BLaER1 treated with 17β-estradiol and CSF1 and Interleukin-3, amounts not matched to agents 10 nM and 100 nM (cell line): ENCODE measurements at regions not wholly inside any gene's neighbourhood (a gene's known extent, or its start where the extent isn't known, plus 50 kb on each side); places are given as distances from the start of the nearest gene placed in this dataset.

Experiments used
- H3K27ac ChIP-seq, 11 experiments: shearing (Covaris generic); formaldehyde crosslinking; 2 replicates each; pipeline ENCODE4 v1.8.1; 2022
- H3K27me3 ChIP-seq, 11 experiments: shearing (Covaris generic); formaldehyde crosslinking; 2 replicates each; pipeline ENCODE4 v1.8.1; 2022
- H3K36me3 ChIP-seq, 11 experiments: shearing (Covaris generic); formaldehyde crosslinking; 2 replicates each; pipeline ENCODE4 v1.8.1; 2022
- H3K4me1 ChIP-seq, 10 experiments: shearing (Covaris generic); formaldehyde crosslinking; 2 replicates each; pipeline ENCODE4 v1.8.1; 2022
- H3K4me2 ChIP-seq, 11 experiments: shearing (Covaris generic); formaldehyde crosslinking; 2 replicates each; pipeline ENCODE4 v1.8.1; 2022
- H3K4me3 ChIP-seq, 10 experiments: shearing (Covaris generic); formaldehyde crosslinking; 2 replicates each; pipeline ENCODE4 v1.8.1; 2022
- H3K9ac ChIP-seq, 11 experiments: shearing (Covaris generic); formaldehyde crosslinking; 2 replicates each; pipeline ENCODE4 v1.8.1; 2022
- H3K9me3 ChIP-seq, 11 experiments: shearing (Covaris generic); formaldehyde crosslinking; replicated peaks in 1 of 11; 2 replicates each; pipeline ENCODE4 v1.8.1; 2022
- H4K20me1 ChIP-seq, 11 experiments: shearing (Covaris generic); formaldehyde crosslinking; 2 replicates each; pipeline ENCODE4 v1.8.1; 2022
- Cebpa-rat ChIP-seq, 11 experiments: shearing (Covaris generic); IDR thresholded peaks; 2 replicates each; pipeline ENCODE4 v1.8.1; 2022

DNA sequence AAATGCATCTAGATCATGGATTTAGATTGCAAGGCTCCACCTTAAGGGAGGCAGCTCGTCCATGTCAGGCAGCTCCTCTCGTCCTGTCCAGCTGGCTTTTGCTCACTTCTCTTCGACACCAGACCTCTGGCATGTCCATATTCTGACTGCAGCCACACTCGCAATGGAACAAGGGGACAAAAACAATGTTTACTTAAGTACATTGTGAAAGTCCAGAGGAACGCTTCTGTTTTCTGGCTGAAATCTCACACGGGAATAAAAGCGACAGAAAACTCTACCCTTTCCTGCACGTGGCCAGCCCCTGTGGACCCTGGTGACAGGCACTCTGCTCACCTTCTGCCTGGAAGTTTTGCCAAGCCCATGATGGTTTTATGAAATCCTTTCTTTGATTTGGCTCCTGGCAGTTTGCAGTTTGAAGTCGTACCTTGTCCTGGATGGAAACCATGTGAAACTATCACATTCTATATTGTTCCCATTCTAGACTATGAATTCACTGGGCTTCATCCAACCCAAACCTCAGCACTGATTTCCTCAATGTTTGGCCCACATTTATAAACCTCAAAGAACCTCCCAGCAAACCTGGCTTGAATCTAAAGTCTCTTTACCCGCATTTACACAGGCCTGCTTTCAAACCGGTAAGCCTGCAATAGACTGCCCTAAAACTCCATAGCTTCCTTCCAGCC lies 134.3 kb upstream of the PIEZO2 start:
- no peak for TF ChIP-seq Cebpa-rat (IDR thresholded peaks at IDR 0.05)

DNA sequence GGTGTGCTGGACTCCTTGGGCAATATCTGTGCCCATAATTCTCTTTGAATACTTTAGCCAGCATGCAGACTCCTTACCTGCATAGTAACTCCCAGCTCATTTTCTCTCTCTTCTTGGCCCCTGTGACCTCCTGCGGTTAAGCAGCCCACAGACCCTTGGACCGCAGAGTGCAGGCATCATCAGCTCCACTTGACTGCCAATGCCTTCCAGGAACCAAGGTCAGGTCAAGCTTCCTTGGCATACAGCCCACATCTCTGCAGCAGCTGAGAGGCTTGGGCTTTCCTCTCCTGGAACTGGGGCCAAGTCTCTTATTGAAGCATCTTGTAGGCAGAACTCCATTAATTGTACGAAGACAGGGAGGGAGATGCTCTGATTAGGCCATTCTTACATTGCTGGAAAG lies 130.1 kb upstream of the PIEZO2 start:
- Histone ChIP-seq H3K4me1 (peaks cover 0 to 2% (median under 1%) of the 10 kb centered on the region in 10 experiments; a peak in 6 of 20 replicates), H3K9me3 (peaks cover 0 to 11% (median 0%) of the 10 kb centered on the region in 11 experiments; a peak in 6 of 22 replicates), H3K4me3 (no peak overlapping the region), H3K27ac (no peak overlapping the region), H3K27me3 (no peaks in the 10 kb centered on the region), H3K9ac (no peak overlapping the region), H3K36me3 (no peaks in the 10 kb centered on the region), H4K20me1 (no peaks in the 10 kb centered on the region), H3K4me2 (no peak overlapping the region)
- no peak for TF ChIP-seq Cebpa-rat (IDR thresholded peaks at IDR 0.05)

More for the DNA sequence above, 134.3 kb upstream of the PIEZO2 start:
- Histone ChIP-seq H3K4me2 (no peak overlapping the region), H3K27me3 (no peaks in the 10 kb centered on the region), H4K20me1 (no peaks in the 10 kb centered on the region), H3K4me3 (no peak overlapping the region), H3K9me3 (peaks cover 0 to 11% (median 0%) of the 10 kb centered on the region in 11 experiments; a peak in 6 of 22 replicates), H3K36me3 (no peaks in the 10 kb centered on the region), H3K27ac (no peak overlapping the region), H3K9ac (no peak overlapping the region), H3K4me1 (peaks cover 0 to 14% (median 7%) of the 10 kb centered on the region in 10 experiments; a peak in 13 of 20 replicates)

DNA sequence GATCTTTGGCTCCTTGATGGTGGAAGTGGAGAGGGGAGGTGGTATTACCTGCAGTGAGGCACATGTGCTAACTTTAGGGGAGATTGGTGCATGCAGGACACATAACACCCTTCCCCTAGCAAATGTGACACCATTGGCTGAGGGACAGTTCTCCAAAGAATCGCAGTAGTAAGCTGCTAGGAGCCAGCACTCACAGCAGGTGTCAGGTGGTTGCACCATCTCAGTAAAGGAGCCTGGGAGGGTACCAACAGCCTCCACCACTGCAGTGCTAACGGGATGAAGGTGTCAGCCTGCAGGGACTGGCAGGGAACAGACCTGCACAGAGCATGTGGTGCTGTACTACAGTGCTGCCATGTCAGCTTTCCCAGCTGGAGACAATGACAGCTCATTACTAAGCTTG lies 127.3 kb upstream of the PIEZO2 start:
- Histone ChIP-seq H3K4me1 (peaks cover 7 to 15% (median 11%) of the 10 kb centered on the region in 10 experiments; a peak in 17 of 20 replicates), H3K27ac (no peak overlapping the region), H3K9me3 (peaks cover 0 to 27% (median 7%) of the 10 kb centered on the region in 11 experiments; a peak in 10 of 22 replicates), H4K20me1 (no peaks in the 10 kb centered on the region), H3K4me2 (no peak overlapping the region), H3K27me3 (no peaks in the 10 kb centered on the region), H3K36me3 (no peaks in the 10 kb centered on the region), H3K4me3 (no peak overlapping the region), H3K9ac (no peak overlapping the region)
- TF ChIP-seq Cebpa-rat (IDR thresholded peaks at IDR 0.05): no peak

DNA sequence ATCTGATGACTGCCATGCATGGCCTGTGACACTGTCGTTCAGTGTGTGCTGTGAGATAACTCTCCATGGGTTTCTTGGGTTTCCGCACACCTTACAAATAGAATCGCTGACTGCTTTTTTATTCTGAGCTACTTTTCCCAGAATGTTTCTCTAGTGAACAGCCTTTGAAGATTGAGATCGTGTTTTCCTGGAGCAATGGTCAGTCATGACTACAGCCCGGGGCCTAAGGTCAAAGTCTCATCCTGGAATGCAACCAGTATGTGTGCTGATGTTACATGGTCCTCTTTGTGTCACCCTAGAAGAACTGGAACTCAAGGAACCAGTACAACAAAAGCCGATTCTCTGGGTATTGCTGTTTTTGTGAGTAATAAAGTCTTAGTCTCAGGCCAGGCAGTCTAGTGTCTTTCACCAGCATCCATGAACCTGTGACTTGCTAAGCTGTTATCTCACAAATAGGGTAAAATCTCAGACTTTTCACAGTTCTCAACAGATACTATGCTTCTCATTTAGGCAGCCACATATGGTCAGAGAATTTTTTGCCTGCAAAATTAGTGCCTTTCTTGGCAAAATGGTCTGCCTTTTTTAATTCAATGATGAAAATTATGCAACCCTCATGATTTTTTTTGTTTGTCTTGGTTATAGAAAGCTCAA lies 124.9 kb upstream of the PIEZO2 start:
- Histone ChIP-seq H3K27ac (no peak overlapping the region), H4K20me1 (no peaks in the 10 kb centered on the region), H3K36me3 (no peaks in the 10 kb centered on the region), H3K9me3 (peaks cover 0 to 21% (median 6%) of the 10 kb centered on the region in 11 experiments; a peak in 7 of 22 replicates), H3K4me2 (no peak overlapping the region), H3K4me1 (peaks cover 8 to 17% (median 13%) of the 10 kb centered on the region in 10 experiments; a peak in 17 of 20 replicates), H3K4me3 (no peak overlapping the region), H3K27me3 (no peaks in the 10 kb centered on the region), H3K9ac (no peak overlapping the region)
- no peak for TF ChIP-seq Cebpa-rat (IDR thresholded peaks at IDR 0.05)

DNA sequence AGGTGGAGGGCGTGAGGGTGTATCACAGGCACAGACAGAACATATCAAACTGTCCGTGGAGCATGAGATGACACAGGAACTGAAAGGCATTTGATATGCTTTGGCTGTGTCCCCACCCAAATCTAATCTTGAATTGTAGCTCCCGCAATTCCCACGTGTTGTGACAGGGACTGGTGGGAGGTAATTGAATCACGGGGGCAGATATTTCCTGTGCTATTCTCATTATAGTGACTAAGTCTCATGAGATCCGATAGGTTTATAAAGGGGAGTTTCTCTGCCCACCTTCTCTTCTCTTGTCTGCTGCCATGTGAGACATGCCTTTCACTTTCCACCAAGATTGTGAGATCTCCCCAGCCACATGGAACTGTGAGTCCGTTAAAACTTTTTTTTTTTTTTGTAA lies 123.1 kb upstream of the PIEZO2 start:
- Histone ChIP-seq H3K9me3 (peaks cover 0 to 16% (median 6%) of the 10 kb centered on the region in 11 experiments; a peak in 6 of 22 replicates), H4K20me1 (no peaks in the 10 kb centered on the region), H3K27me3 (no peaks in the 10 kb centered on the region), H3K9ac (no peak overlapping the region; a peak in 1 of 22 replicates), H3K27ac (peak overlapping the region in 4 of 11 experiments; percentile 36 to 55 (median 44); a peak in 7 of 22 replicates), H3K4me1 (peaks cover 8 to 17% (median 13%) of the 10 kb centered on the region in 10 experiments; a peak in 17 of 20 replicates), H3K36me3 (no peaks in the 10 kb centered on the region), H3K4me3 (no peak overlapping the region), H3K4me2 (peak overlapping the region; percentile 23 to 62 (median 50); a peak in 20 of 22 replicates)
- TF ChIP-seq Cebpa-rat (IDR thresholded peaks at IDR 0.05): no peak

DNA sequence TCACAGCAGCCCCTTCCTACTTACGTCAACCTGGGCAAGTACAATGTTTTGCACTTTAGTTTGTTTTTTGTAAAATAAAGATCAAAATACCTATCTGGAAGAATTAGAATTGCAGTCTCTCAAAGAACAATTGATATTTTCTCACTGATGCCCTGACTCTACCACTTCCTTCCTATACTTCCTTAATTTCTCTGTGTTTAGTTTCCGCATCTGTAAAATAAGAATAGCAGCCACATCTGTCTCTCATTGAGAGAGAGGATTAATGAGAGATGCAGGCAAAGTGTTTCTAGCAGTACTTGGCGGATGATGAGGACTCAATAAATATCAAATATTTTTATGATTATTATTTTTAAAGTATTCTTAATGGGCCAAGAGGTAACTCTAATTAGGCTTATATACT lies 122.6 kb upstream of the PIEZO2 start:
- H3K4me2 ChIP-seq: peak overlapping the region; percentile 23 to 62 (median 51); a peak in 19 of 22 replicates
- no peak overlapping the region for H3K4me3 ChIP-seq
- H3K4me1 ChIP-seq: peaks cover 8 to 17% (median 13%) of the 10 kb centered on the region in 10 experiments; a peak in 17 of 20 replicates
- H3K36me3 ChIP-seq: no peaks in the 10 kb centered on the region
- H4K20me1 ChIP-seq: no peaks in the 10 kb centered on the region
- H3K9ac ChIP-seq: no peak overlapping the region
- no peaks in the 10 kb centered on the region for H3K27me3 ChIP-seq
- H3K9me3 ChIP-seq: peaks cover 0 to 16% (median 6%) of the 10 kb centered on the region in 11 experiments; a peak in 6 of 22 replicates
- TF ChIP-seq Cebpa-rat (IDR thresholded peaks at IDR 0.05): no peak
- peak overlapping the region in 4 of 11 experiments; percentile 36 to 55 (median 44); a peak in 6 of 22 replicates for H3K27ac ChIP-seq

DNA sequence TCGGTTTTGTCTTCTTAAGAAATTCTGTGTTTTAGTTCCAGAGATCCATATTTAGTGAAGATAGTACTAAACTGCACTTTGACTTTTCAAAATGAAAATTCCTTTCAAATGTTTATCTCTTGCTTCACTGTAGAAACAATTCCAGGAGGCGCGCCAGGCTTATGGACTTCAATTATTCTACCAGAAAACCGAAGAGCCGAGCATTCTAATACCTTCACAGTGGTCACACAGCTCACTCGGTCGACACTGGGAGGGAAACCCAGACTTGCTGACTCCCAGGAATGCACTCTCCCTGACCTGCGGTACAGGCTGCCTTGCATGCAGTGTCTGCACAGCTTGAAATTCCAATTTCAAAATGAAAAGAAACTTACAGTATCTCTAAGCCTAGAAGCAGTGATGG lies 119.9 kb upstream of the PIEZO2 start:
- H3K27ac ChIP-seq: no peak overlapping the region
- H3K4me2 ChIP-seq: no peak overlapping the region
- peaks cover 13 to 28% (median 18%) of the 10 kb centered on the region in 11 experiments for H3K9me3 ChIP-seq
- H3K27me3 ChIP-seq: no peaks in the 10 kb centered on the region
- no peak overlapping the region for H3K4me3 ChIP-seq
- no peaks in the 10 kb centered on the region for H4K20me1 ChIP-seq
- no peak for TF ChIP-seq Cebpa-rat (IDR thresholded peaks at IDR 0.05)
- H3K9ac ChIP-seq: no peak overlapping the region
- H3K36me3 ChIP-seq: no peaks in the 10 kb centered on the region
- H3K4me1 ChIP-seq: peaks cover 8 to 17% (median 13%) of the 10 kb centered on the region in 10 experiments; a peak in 17 of 20 replicates

DNA sequence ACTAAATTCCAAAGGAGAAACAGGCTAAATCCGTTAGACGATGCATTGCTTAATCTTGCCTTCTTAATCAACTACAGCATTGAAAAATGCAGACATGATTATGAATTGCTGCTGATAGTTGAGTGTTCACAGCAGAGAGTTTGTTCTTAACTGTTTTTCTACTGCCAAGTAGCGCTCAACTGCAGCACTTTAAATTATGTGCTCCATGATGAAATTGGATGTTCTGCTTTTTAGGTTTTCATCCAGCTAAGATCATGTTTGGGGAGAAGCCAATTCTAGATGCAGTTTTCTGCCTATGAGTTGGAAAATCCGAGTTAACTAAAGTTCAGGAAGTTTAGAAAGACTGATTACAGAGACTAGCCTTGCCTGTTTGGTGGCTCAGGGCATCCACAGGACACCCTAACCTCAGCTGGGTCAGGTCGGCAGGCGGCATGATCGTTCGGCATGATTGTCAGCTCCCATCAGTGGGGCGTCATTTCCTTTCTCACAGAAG lies 119.4 kb upstream of the PIEZO2 start:
- H3K36me3 ChIP-seq: no peaks in the 10 kb centered on the region
- H3K9me3 ChIP-seq: peaks cover 18 to 28% (median 23%) of the 10 kb centered on the region in 11 experiments
- H3K4me1 ChIP-seq: peaks cover 8 to 17% (median 13%) of the 10 kb centered on the region in 10 experiments; a peak in 17 of 20 replicates
- no peak overlapping the region for H3K4me3 ChIP-seq
- H4K20me1 ChIP-seq: no peaks in the 10 kb centered on the region
- no peak overlapping the region for H3K9ac ChIP-seq
- no peak overlapping the region for H3K4me2 ChIP-seq
- no peak overlapping the region for H3K27ac ChIP-seq
- no peaks in the 10 kb centered on the region for H3K27me3 ChIP-seq
- TF ChIP-seq Cebpa-rat (IDR thresholded peaks at IDR 0.05): no peak

DNA sequence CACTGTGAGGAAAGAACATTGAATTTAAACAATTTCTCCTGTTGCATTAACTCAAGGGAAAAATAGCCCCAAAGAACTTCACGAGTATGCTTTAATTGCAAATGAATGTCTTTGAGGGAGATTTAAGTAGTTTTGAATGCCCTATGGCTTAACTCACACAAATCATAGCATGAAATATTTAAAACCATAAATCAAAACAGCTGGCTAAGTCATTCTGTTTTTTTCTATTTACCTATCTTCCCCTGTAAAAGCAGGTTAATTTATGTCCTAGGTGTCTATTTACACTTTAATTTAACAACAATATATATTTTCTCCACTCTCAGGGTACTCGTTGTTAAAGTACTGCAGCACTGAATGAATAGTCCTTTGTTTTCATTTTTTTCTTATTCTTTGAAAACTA lies 118.8 kb upstream of the PIEZO2 start:
- Histone ChIP-seq H3K4me1 (peaks cover 8 to 17% (median 13%) of the 10 kb centered on the region in 10 experiments; a peak in 17 of 20 replicates), H3K9me3 (peaks cover 20 to 28% (median 25%) of the 10 kb centered on the region in 11 experiments), H3K4me2 (no peak overlapping the region), H3K36me3 (no peaks in the 10 kb centered on the region), H3K9ac (no peak overlapping the region), H3K27me3 (no peaks in the 10 kb centered on the region), H4K20me1 (no peaks in the 10 kb centered on the region), H3K4me3 (no peak overlapping the region), H3K27ac (no peak overlapping the region)
- no peak for TF ChIP-seq Cebpa-rat (IDR thresholded peaks at IDR 0.05)
